ENCODE measurements at regions not wholly inside any gene's neighbourhood (a gene's known extent, or its start where the extent isn't known, plus 50 kb on each side); places are given as distances from the start of the nearest gene placed in this dataset.

DNA sequence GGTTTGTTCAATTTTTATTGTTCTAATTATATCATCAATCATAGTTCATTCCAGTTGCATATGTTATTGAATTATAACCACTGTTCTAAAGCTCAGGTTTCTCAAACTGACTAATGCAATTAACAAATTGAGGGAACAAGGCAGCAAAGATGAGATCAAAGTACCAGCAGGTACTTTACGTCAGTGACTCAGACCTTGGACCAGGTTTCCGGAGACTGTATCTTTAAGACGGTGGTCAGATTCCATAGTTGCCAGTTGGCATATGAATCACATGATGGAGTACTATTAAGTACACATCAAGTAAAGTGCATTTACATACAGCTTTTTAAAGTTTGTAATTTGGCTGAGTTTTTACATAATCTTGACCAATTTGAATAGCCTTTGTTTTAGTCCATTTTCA lies 583.6 kb upstream of the ROBO2 start:
- no peak for TF ChIP-seq CTCF (IDR thresholded peaks at IDR 0.05)

DNA sequence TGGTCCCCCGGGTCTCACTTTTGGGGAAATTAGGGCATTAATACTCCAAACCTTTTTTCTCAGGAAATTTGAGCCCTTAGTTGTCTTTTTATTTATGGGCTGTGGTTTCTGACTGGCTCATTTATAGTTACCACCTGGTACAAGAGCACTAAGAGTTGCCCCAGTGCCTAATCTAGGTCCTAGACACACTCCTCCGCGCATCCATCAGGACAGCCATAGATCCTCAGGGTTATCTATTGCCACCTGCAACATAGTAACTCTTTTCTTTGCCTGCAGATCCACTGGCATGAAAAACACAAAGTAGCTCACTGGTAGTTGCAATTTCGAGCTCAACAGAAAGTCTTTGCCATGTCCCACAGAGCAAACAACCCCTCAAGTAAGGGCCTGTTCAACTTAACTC lies 576.4 kb upstream of the ROBO2 start:
- TF ChIP-seq CTCF (IDR thresholded peaks at IDR 0.05), result no peak

GRCh38 chr3:76470285-76470684 lies 569.6 kb upstream of the ROBO2 start:
- no peak for TF ChIP-seq CTCF (IDR thresholded peaks at IDR 0.05)

DNA sequence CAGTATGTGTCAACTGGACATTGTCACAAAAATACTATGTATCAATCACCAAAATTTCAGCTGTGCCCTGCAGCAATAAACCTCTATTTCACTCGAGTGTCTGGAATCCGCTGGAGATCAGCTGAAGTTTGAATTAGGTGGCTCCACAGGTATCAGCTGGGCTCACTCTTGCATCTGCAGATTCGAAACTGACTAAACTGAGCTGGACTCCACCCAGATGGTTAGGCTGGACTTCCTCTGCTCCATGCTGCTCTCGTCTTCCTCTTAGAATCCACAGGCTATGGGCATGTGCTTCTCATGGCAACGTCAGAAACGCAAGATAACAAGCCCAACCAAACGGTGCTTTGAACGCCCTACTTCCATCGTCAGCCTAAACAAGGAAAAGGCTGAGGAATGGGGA lies 565.3 kb upstream of the ROBO2 start:
- no peak for TF ChIP-seq CTCF (IDR thresholded peaks at IDR 0.05)

DNA sequence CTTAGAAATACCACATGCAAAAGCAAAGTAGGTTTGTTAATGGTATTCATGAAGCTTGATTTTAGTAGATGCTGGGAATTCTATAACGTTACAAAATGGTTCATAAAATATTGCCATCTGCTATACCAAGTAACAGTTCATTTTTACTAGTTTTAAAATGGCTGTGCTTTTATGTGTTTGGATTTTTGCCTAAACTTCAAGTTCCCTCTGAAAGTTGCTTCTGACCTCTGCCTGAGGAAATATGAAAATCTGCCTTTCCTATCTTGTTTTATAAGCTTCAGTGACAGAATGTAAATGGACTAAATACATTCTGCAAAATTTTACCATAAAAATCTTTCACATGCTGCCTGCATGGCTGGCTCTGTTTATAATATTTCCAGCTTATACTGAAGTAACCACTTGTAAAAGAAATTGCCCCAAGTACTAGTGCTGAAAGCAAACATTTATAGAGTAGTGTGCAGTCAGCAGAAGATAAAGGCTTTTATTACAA lies 560.7 kb upstream of the ROBO2 start:
- TF ChIP-seq CTCF (IDR thresholded peaks at IDR 0.05), result no peak

GRCh38 chr3:76482510-76482909 lies 557.4 kb upstream of the ROBO2 start:
- no peak for TF ChIP-seq CTCF (IDR thresholded peaks at IDR 0.05)

DNA sequence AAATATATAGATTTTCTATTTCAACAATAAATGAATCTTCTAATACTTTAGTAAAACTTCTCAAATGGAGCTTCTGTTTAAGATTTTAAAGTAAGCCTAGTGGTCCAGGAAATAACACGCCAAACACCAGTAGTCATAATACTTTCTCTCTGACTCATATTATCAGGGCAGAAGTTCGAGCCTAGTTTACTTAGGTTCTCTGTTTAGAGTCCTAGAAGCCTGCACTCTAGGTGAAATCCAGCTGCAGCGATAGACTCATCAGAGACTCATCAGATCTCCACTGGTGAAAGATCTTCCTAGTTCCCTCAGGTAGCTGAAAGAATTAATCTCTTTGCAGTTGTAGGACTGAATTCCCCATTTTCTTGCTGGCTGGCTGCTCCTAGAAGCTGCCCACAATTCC lies 552.5 kb upstream of the ROBO2 start:
- TF ChIP-seq CTCF (IDR thresholded peaks at IDR 0.05), result no peak

GRCh38 chr3:76490064-76490463 lies 549.8 kb upstream of the ROBO2 start:
- TF ChIP-seq CTCF (IDR thresholded peaks at IDR 0.05), result no peak

Measured in LNCAP (cell line).